SU-DHL-6 (cell line): ENCODE measurements at regions not wholly inside any gene's neighbourhood (a gene's known extent, or its start where the extent isn't known, plus 50 kb on each side); places are given as distances from the start of the nearest gene placed in this dataset.

Experiments
- H2AFZ ChIP-seq: fragments of 200-600 bp; sonication (generic); 2 replicates; pipeline ENCODE4 v1.6.1; 2014; ENCODE audit warnings: low read depth, mild to moderate bottlenecking, moderate library complexity, mixed read lengths, antibody characterized with exemption, low read length; ENCODE audit not compliant: severe bottlenecking
- H3F3A ChIP-seq: fragments of 200-600 bp; shearing (Covaris generic); 2 replicates; pipeline ENCODE4 v1.6.0; 2016; ENCODE audit warnings: antibody characterized with exemption, mild to moderate bottlenecking; ENCODE audit not compliant: insufficient read depth
- H3K27ac ChIP-seq: fragments of 200-600 bp; sonication (generic); 2 replicates; pipeline ENCODE4 v1.5.1; 2016; ENCODE audit warnings: low read depth, mild to moderate bottlenecking, low read length, moderate library complexity, mixed read lengths
- H3K27me3 ChIP-seq: fragments of 200-600 bp; sonication (generic), shearing (Covaris generic); 2 replicates; pipeline ENCODE4 v1.6.0; 2014; ENCODE audit warnings: mild to moderate bottlenecking, low read length
- H3K36me3 ChIP-seq: fragments of 200-600 bp; sonication (generic); 2 replicates; pipeline ENCODE4 v1.6.1; 2014; ENCODE audit warnings: mild to moderate bottlenecking, low read length, mixed read lengths
- H3K4me2 ChIP-seq: fragments of 300-600, 200-600 bp; shearing (Covaris generic), sonication (generic); 2 replicates; pipeline ENCODE4 v1.6.0; 2014; ENCODE audit warnings: low read length, low read depth, mild to moderate bottlenecking; ENCODE audit not compliant: poor library complexity, severe bottlenecking
- H3K4me3 ChIP-seq: fragments of 200-600 bp; sonication (generic); 2 replicates; pipeline ENCODE4 v1.5.1; 2014; ENCODE audit warnings: antibody characterized with exemption, low read length, mild to moderate bottlenecking, mixed read lengths; ENCODE audit not compliant: insufficient read depth, poor library complexity, severe bottlenecking
- H3K79me2 ChIP-seq: fragments of 200-600 bp; sonication (generic); 2 replicates; pipeline ENCODE4 v1.6.1; 2014; ENCODE audit warnings: mild to moderate bottlenecking, low read length, moderate library complexity; ENCODE audit not compliant: insufficient read depth
- H3K9ac ChIP-seq: fragments of 200-600 bp; sonication (generic); 2 replicates; pipeline ENCODE4 v1.7.0; 2014; ENCODE audit warnings: mild to moderate bottlenecking, low read length
- H3K9me2 ChIP-seq: fragments of 200-600 bp; sonication (generic); replicated peaks from 2 replicates; pipeline ENCODE4 v1.6.1; 2014; ENCODE audit warnings: low read length; ENCODE audit not compliant: insufficient read depth
- H3K9me3 ChIP-seq: fragments of 200-600 bp; sonication (generic); 2 replicates; pipeline ENCODE4 v1.6.1; 2014; ENCODE audit warnings: low read length, mixed read lengths; ENCODE audit not compliant: insufficient read depth
- H4K20me1 ChIP-seq: fragments of 200-600 bp; sonication (generic); 2 replicates; pipeline ENCODE4 v1.6.1; 2014; ENCODE audit warnings: low read depth, mild to moderate bottlenecking, antibody characterized with exemption, low read length, moderate library complexity, mixed read lengths
- CTCF ChIP-seq: fragments of 200-600 bp; sonication (generic); IDR thresholded peaks from one replicate; pipeline ENCODE4 v1.5.1; 2017; ENCODE audit warnings: antibody characterized with exemption, mild to moderate bottlenecking, low read length, moderate library complexity; ENCODE audit not compliant: insufficient read depth, poor library complexity, severe bottlenecking
- EZH2phosphoT487 ChIP-seq: fragments of 200-600 bp; sonication (generic), shearing (Covaris generic); conservative IDR thresholded peaks from 2 replicates; pipeline ENCODE4 v1.6.1; 2018; ENCODE audit warnings: mild to moderate bottlenecking, antibody characterized with exemption, low read length, moderate library complexity, mixed read lengths

GRCh38 chr9:12629067-12629466 lies 64.1 kb upstream of the TYRP1 start:
- Histone ChIP-seq H3K9me3 (no peaks in the 10 kb centered on the region), H3K9me2 (no peaks in the 10 kb centered on the region), H3K36me3 (no peaks in the 10 kb centered on the region), H3F3A (no peaks in the 10 kb centered on the region), H4K20me1 (no peaks in the 10 kb centered on the region), H3K79me2 (no peaks in the 10 kb centered on the region), H2AFZ (no peak overlapping the region), H3K4me3 (no peak overlapping the region), H3K4me2 (no peak overlapping the region), H3K27ac (no peak overlapping the region), H3K9ac (no peak overlapping the region), H3K27me3 (no peaks in the 10 kb centered on the region)
- TF ChIP-seq EZH2phosphoT487 (no peak), CTCF (no peak)

- Histone ChIP-seq H3K9me3 (no peaks in the 10 kb centered on the region), H3K27ac (no peak overlapping the region)
- TF ChIP-seq CTCF: no peak
These were observed 61.3 kb upstream of the TYRP1 start for GRCh38 chr9:12631866-12632265.

GRCh38 chr9:12633016-12633765 lies 60.0 kb upstream of the TYRP1 start:
- Histone ChIP-seq H3K36me3 (no peaks in the 10 kb centered on the region), H3K79me2 (no peaks in the 10 kb centered on the region), H3K9me3 (no peaks in the 10 kb centered on the region), H3F3A (no peaks in the 10 kb centered on the region), H3K9ac (no peak overlapping the region), H4K20me1 (no peaks in the 10 kb centered on the region), H3K4me3 (no peak overlapping the region), H3K4me2 (no peak overlapping the region), H3K27me3 (no peaks in the 10 kb centered on the region), H2AFZ (no peak overlapping the region), H3K9me2 (no peaks in the 10 kb centered on the region), H3K27ac (no peak overlapping the region)
- TF ChIP-seq EZH2phosphoT487 (no peak), CTCF (no peak)

More at GRCh38 chr9:12631866-12632265, 61.3 kb upstream of the TYRP1 start:
- H3K9me2 ChIP-seq: no peaks in the 10 kb centered on the region
- H3K36me3 ChIP-seq: no peaks in the 10 kb centered on the region
- no peaks in the 10 kb centered on the region for H3K79me2 ChIP-seq
- no peak overlapping the region for H3K4me3 ChIP-seq
- no peaks in the 10 kb centered on the region for H3F3A ChIP-seq
- no peak overlapping the region for H3K4me2 ChIP-seq
- no peaks in the 10 kb centered on the region for H3K27me3 ChIP-seq
- no peaks in the 10 kb centered on the region for H4K20me1 ChIP-seq
- H2AFZ ChIP-seq: no peak overlapping the region
- no peak overlapping the region for H3K9ac ChIP-seq
